GM18873 (cell line): ENCODE measurements at regions not wholly inside any gene's neighbourhood (a gene's known extent, or its start where the extent isn't known, plus 50 kb on each side); places are given as distances from the start of the nearest gene placed in this dataset.

Experiments used
- ATAC-seq: cut with Tn5 transposase; IDR thresholded peaks from one replicate; pipeline ENCODE4 v1.9.1; 2021; ENCODE audit warnings: mild to moderate bottlenecking, moderate library complexity, moderate number of reproducible peaks; ENCODE audit not compliant: unreplicated experiment, low FRiP score

DNA sequence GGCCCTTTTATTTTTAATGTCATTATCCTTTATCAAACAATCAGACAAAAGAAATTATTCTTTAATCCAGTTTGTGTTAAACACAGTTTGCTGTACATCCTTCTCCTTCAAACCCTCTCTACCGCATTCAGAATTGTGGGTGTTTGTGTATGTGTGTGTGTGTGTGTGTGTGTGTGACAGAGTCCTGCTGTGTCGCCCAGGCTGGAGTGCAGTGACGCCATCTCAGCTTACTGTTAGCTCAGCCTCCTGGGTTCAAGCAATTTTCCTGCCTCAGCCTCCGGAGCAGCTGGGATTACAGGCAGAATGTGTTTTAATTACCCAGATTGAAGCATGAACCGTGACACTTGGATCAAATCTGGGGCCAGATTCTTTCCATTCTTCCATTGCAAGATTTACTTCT, 723.7 kb downstream of the DCDC2C start:
- ATAC-seq, result no peak

GRCh38 chr2:4445821-4446220, 742.4 kb downstream of the DCDC2C start:
- ATAC-seq, result no peak

- ATAC-seq, result no peak
Observed at GRCh38 chr2:4454907-4455306, 751.5 kb downstream of the DCDC2C start.

- ATAC-seq, result no peak
Observed at GRCh38 chr2:4455486-4456155, 752.2 kb downstream of the DCDC2C start.

GRCh38 chr2:4464634-4465266, 761.4 kb downstream of the DCDC2C start:
- no peak for ATAC-seq

DNA sequence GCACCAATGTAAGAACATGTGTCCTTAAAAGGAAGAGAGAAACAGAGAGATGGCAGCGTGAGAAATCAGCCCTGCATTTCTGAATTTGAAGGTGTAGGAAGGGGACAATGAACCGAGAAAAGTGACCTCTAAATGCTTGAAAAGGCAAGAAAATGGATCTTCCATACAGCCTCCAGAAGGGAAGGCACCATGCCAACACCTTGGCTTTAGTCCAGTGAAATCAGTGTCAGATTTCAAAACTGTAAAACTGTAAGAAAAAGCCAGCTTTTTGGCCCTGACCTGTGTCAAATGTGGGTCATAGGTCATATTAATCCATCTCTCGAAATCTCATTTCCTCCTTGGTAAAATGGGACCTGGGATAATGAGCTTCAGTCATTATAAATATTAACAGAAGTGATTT, 762.3 kb downstream of the DCDC2C start:
- no peak for ATAC-seq

DNA sequence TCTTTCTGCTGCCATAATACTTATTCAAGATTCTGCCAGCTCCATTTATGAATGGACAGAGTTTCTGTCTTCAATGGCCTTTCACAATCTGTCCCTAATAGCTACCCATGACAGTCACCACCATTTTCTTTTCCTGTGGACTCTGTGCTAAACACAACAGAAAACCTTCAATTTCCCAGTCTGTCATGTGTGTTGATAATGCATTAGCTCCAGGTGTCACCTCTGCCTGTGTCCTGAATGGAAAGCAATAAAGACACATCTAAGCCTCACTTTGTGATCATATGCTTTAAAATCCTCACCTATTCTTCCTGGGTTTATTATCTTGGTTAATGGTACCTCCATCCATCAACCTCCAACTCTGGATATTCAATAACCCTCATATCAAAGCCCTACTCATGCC, 772.2 kb downstream of the DCDC2C start:
- ATAC-seq, result no peak

DNA sequence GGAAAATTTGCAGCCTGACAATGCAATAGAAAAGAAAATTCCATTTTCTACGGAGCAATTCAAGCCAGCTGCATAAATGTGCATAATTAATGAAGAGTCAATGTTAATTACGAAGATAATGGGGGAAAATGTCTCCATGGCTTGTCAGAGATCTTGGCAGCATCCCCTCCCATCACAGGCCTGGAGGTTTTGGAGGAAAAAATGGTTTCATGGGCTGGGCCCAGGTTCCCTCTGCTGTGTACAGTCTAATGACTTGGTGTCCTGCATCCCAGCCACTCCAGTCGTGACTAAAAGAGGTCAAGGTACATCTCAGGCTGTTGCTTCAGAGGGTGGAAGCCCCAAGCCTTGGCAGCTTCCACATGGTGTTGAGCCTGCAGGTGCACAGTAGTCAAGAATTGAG, 779.7 kb downstream of the DCDC2C start:
- ATAC-seq, result no peak

GRCh38 chr2:4486971-4487370, 783.6 kb downstream of the DCDC2C start:
- no peak for ATAC-seq

DNA sequence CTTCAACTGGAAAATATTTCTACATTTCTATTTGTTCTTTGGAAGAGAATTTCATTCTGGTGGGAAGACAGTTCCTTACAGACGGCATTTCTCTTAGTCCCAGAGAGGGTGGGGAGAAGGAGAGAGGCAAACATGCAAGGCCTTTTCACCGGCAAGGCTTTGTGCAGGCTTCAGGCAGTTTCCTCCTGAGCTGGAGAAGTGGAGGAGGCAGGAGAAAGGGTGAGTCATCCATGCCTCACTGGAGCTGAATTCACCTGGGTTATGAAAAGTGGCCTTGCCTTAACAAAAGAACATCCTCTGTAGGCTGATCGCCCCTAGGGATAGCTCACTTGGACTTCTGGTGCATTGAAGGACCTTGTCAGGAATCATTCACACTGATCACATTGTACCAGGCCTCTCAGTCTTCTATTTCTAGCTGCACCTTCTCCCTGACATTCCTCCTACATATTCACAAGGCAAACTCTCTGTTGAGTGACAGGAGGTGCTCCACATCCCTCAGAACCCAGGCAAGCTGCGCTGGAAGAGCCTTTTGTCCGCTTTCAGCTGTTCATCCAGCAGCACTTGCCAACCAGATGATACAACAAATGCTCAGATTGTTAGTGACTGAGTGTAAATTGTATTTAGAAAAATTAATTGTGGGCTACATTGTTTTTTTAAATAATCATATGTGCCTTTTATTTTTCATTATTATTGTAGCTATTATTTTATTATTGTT, 796.1 kb downstream of the DCDC2C start:
- no peak for ATAC-seq

- ATAC-seq, result no peak
Observed at GRCh38 chr2:4501525-4501924, 798.1 kb downstream of the DCDC2C start.

DNA sequence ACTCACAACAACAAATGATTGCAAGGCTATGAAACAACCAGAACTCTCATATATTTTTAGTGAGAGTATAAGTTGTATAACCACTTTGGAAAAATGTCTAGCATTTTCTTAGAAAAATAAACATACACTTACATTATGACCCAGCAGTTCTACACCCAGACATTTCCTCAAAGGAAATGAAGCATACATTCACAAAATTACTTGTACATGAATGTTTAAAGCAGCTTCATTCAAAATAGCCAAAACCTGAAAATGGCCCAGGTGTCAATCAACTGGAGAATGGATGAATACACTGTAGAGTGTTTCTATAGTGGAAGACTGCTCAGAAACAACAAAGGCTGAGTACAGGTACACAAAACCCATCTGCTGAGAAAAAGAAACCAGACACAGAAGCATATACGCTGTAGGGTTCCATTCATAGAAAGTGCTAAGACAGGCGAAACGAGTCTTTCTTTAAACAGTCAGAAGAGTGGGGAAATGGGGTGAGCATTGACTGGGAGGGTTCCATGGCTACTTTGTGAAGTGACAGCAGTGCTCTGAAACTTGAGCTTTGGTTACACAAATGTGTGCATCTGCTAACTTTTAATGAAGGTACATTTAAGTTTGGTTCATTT, 799.0 kb downstream of the DCDC2C start:
- ATAC-seq, result no peak

- no peak for ATAC-seq
Observed at GRCh38 chr2:4507661-4508060, 804.3 kb downstream of the DCDC2C start.

DNA sequence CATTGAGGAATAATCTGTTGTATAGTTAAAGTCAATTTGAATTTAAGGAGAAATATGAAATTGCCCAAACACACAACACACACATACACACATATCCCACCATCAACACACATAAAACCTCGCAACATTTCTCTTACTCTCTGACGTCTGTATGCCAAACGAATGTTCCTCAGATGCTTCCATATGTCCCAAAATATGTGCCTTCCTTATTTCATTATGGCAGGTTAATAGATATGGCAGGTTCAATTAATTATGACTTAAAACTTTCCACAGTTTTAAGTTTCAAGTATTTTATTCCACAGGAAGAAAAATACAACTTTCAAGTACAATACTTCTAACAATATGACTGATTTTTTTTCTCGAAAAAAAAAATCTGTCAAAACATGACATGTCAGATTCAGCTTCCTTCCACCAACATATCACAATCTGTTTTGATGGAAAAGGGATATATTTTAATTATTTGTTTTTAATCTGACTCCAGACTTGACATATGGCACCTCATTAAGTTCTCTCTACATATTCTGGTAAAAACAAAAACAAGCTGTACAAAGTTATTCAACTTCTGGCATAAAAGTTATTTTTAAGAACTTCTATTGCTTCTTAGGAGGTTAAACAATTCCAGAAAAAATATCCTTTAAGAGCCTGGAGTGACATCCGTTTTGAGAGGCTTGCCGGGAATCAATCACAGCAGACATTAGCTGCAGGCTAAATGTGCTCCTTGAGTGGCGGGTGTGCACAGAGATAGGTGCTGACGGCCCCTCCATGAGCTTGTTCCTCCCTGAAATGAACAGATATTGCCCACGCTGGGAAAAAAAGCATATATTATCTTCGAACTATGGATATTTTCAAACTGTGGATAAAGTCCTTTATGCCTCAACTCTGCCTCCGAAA, 812.7 kb downstream of the DCDC2C start:
- ATAC-seq, result no peak

- no peak for ATAC-seq
Observed at GRCh38 chr2:4518596-4518995, 815.2 kb downstream of the DCDC2C start.

GRCh38 chr2:4522498-4523421, 819.4 kb downstream of the DCDC2C start:
- no peak for ATAC-seq

- no peak for ATAC-seq
Observed at GRCh38 chr2:4527416-4527815, 824.0 kb downstream of the DCDC2C start.

DNA sequence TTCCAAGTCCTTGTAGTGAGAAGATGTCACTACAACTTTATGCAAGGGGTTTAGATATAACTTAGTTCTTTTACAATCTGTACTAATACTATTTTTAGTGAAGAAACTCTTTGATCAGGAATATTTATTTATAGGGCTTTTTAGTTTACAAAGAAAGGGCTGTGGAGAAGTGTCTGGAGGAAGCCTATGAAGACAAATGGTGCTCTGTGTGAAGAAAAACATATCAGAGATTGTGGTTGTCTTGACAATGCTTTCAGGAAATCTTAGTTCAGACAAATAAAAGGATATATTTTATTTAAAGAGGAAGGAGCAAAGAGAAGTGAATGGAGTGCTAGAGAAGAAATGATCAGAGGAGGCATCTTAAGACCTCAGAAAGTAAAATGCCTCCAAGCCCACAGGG, 824.9 kb downstream of the DCDC2C start:
- ATAC-seq, result no peak

GRCh38 chr2:4528773-4529172, 825.4 kb downstream of the DCDC2C start:
- ATAC-seq, result no peak
